ENCODE measurements at regions not wholly inside any gene's neighbourhood (a gene's known extent, or its start where the extent isn't known, plus 50 kb on each side); places are given as distances from the start of the nearest gene placed in this dataset.

DNA sequence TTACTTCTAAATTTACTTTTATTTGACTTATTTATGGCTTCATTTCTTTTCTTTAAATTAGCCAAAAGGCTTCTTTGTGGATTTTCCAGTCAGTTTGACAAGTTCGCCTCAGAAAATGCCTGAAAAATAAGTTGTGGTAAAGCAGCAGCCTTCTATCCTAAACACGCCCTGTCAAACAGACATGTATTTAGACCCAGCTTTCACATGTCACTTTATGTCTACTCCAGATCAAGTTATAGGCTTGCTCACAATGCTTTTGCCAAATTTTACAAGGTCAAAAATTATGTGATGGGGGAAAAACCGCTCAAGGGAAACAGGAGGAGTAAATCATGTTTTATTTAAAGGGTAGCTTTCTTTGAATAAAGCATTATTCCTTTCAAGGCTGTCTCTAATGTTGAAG is 615.0 kb downstream of the HDGFL1 start:
- Histone ChIP-seq H3K27ac (ENCODE audit: low read length, poor library complexity, severe bottlenecking) (no peak overlapping the region), H3K4me1 (ENCODE audit: control insufficient read depth, insufficient read depth, low read depth, low read length) (no peaks in the 10 kb centered on the region), H2BK12ac (ENCODE audit: low read length in 2 of 2) (no peak overlapping the region), H3K23ac (ENCODE audit: low read length in 2 of 2) (no peak overlapping the region), H3K36me3 (ENCODE audit: control insufficient read depth in 1 of 2, insufficient read depth in 2 of 2, low read depth in 1 of 2, low read length in 2 of 2) (no peaks in the 10 kb centered on the region), H2BK15ac (ENCODE audit: low read depth, poor library complexity, severe bottlenecking) (no peak overlapping the region), H3K9ac (ENCODE audit: low read length) (no peak overlapping the region), H3K4me3 (ENCODE audit: insufficient read depth in 1 of 2, low read depth in 1 of 2, low read length in 2 of 2) (no peak overlapping the region), H3K27me3 (ENCODE audit: control insufficient read depth in 1 of 2, insufficient read depth in 1 of 2, low read length in 2 of 2) (no peaks in the 10 kb centered on the region), H2AFZ (ENCODE audit: low read depth, low read length) (no peak overlapping the region), H4K91ac (ENCODE audit: low read length) (no peak overlapping the region), H3K9me3 (ENCODE audit: control insufficient read depth, low read length) (no peaks in the 10 kb centered on the region), H2BK5ac (ENCODE audit: low read depth, low read length, poor library complexity, severe bottlenecking) (no peak overlapping the region), H3K79me1 (replicated peaks; ENCODE audit: low read length, poor library complexity, severe bottlenecking) (no peaks in the 10 kb centered on the region), H2BK120ac (ENCODE audit: low read depth, low read length) (no peak overlapping the region), H3K4me2 (ENCODE audit: low read length, poor library complexity, severe bottlenecking) (no peak overlapping the region), H2AK5ac (ENCODE audit: low read length, severe bottlenecking) (no peak overlapping the region), H4K8ac (ENCODE audit: low read length) (no peak overlapping the region), H3K18ac (ENCODE audit: low read depth in 1 of 2, low read length in 2 of 2) (no peak overlapping the region), H3K4ac (ENCODE audit: low read depth in 1 of 2, low read length in 2 of 2) (no peak overlapping the region), H3K14ac (ENCODE audit: low read length in 2 of 2) (no peak overlapping the region)
- 100% methylated on average over 3 of the region's 3 CpGs for WGBS
- DNase-seq, result no peak

- no peak overlapping the region for H3K9ac ChIP-seq (ENCODE audit: low read length)
- no peak overlapping the region for H2AK5ac ChIP-seq (ENCODE audit: low read length, severe bottlenecking)
- DNase-seq, result no peak
- H3K14ac ChIP-seq (ENCODE audit: low read length in 2 of 2), result no peak overlapping the region
- H2BK5ac ChIP-seq (ENCODE audit: low read depth, low read length, poor library complexity, severe bottlenecking), result no peak overlapping the region
- 86% methylated on average over 3 of the region's 3 CpGs for WGBS
- H3K4me1 ChIP-seq (ENCODE audit: control insufficient read depth, insufficient read depth, low read depth, low read length), result no peaks in the 10 kb centered on the region
- H3K27me3 ChIP-seq (ENCODE audit: control insufficient read depth in 1 of 2, insufficient read depth in 1 of 2, low read length in 2 of 2), result no peaks in the 10 kb centered on the region
- H4K8ac ChIP-seq (ENCODE audit: low read length), result no peak overlapping the region
- no peak overlapping the region for H2BK15ac ChIP-seq (ENCODE audit: low read depth, poor library complexity, severe bottlenecking)
- H3K79me1 ChIP-seq (replicated peaks; ENCODE audit: low read length, poor library complexity, severe bottlenecking), result no peaks in the 10 kb centered on the region
- no peak overlapping the region for H2AFZ ChIP-seq (ENCODE audit: low read depth, low read length)
- H3K9me3 ChIP-seq (ENCODE audit: control insufficient read depth, low read length), result no peaks in the 10 kb centered on the region
- H2BK12ac ChIP-seq (ENCODE audit: low read length in 2 of 2), result no peak overlapping the region
- no peak overlapping the region for H3K4me2 ChIP-seq (ENCODE audit: low read length, poor library complexity, severe bottlenecking)
- no peak overlapping the region for H4K91ac ChIP-seq (ENCODE audit: low read length)
- H3K36me3 ChIP-seq (ENCODE audit: control insufficient read depth in 1 of 2, insufficient read depth in 2 of 2, low read depth in 1 of 2, low read length in 2 of 2), result no peaks in the 10 kb centered on the region
- H3K4ac ChIP-seq (ENCODE audit: low read depth in 1 of 2, low read length in 2 of 2), result no peak overlapping the region
- H3K23ac ChIP-seq (ENCODE audit: low read length in 2 of 2), result no peak overlapping the region
- H2BK120ac ChIP-seq (ENCODE audit: low read depth, low read length), result no peak overlapping the region
- H3K27ac ChIP-seq (ENCODE audit: low read length, poor library complexity, severe bottlenecking), result no peak overlapping the region
- no peak overlapping the region for H3K18ac ChIP-seq (ENCODE audit: low read depth in 1 of 2, low read length in 2 of 2)
- H3K4me3 ChIP-seq (ENCODE audit: insufficient read depth in 1 of 2, low read depth in 1 of 2, low read length in 2 of 2), result no peak overlapping the region
Observed at GRCh38 chr6:23195487-23195886, 626.1 kb downstream of the HDGFL1 start.

GRCh38 chr6:23199541-23199940 is 630.2 kb downstream of the HDGFL1 start:
- H3K4me2 ChIP-seq (ENCODE audit: low read length, poor library complexity, severe bottlenecking), result no peak overlapping the region
- 100% methylated on average over 1 of the region's 4 CpGs for WGBS
- no peak overlapping the region for H4K8ac ChIP-seq (ENCODE audit: low read length)
- H3K79me1 ChIP-seq (replicated peaks; ENCODE audit: low read length, poor library complexity, severe bottlenecking), result no peaks in the 10 kb centered on the region
- no peak overlapping the region for H3K23ac ChIP-seq (ENCODE audit: low read length in 2 of 2)
- H2AK5ac ChIP-seq (ENCODE audit: low read length, severe bottlenecking), result no peak overlapping the region
- no peak overlapping the region for H3K27ac ChIP-seq (ENCODE audit: low read length, poor library complexity, severe bottlenecking)
- no peaks in the 10 kb centered on the region for H3K9me3 ChIP-seq (ENCODE audit: control insufficient read depth, low read length)
- H3K4me3 ChIP-seq (ENCODE audit: insufficient read depth in 1 of 2, low read depth in 1 of 2, low read length in 2 of 2), result no peak overlapping the region
- H3K18ac ChIP-seq (ENCODE audit: low read depth in 1 of 2, low read length in 2 of 2), result no peak overlapping the region
- no peak overlapping the region for H2BK12ac ChIP-seq (ENCODE audit: low read length in 2 of 2)
- no peaks in the 10 kb centered on the region for H3K27me3 ChIP-seq (ENCODE audit: control insufficient read depth in 1 of 2, insufficient read depth in 1 of 2, low read length in 2 of 2)
- no peak overlapping the region for H3K9ac ChIP-seq (ENCODE audit: low read length)
- no peak overlapping the region for H2AFZ ChIP-seq (ENCODE audit: low read depth, low read length)
- H2BK15ac ChIP-seq (ENCODE audit: low read depth, poor library complexity, severe bottlenecking), result no peak overlapping the region
- no peak overlapping the region for H2BK120ac ChIP-seq (ENCODE audit: low read depth, low read length)
- H2BK5ac ChIP-seq (ENCODE audit: low read depth, low read length, poor library complexity, severe bottlenecking), result no peak overlapping the region
- H3K14ac ChIP-seq (ENCODE audit: low read length in 2 of 2), result no peak overlapping the region
- no peak overlapping the region for H4K91ac ChIP-seq (ENCODE audit: low read length)
- no peak for DNase-seq
- no peak overlapping the region for H3K4ac ChIP-seq (ENCODE audit: low read depth in 1 of 2, low read length in 2 of 2)
- no peaks in the 10 kb centered on the region for H3K36me3 ChIP-seq (ENCODE audit: control insufficient read depth in 1 of 2, insufficient read depth in 2 of 2, low read depth in 1 of 2, low read length in 2 of 2)
- H3K4me1 ChIP-seq (ENCODE audit: control insufficient read depth, insufficient read depth, low read depth, low read length), result no peaks in the 10 kb centered on the region

GRCh38 chr6:23200946-23201345 is 631.6 kb downstream of the HDGFL1 start:
- Histone ChIP-seq H4K91ac (ENCODE audit: low read length) (no peak overlapping the region), H3K9me3 (ENCODE audit: control insufficient read depth, low read length) (peaks cover 2% of the 10 kb centered on the region), H3K23ac (ENCODE audit: low read length in 2 of 2) (no peak overlapping the region), H2AFZ (ENCODE audit: low read depth, low read length) (no peak overlapping the region), H3K18ac (ENCODE audit: low read depth in 1 of 2, low read length in 2 of 2) (no peak overlapping the region), H3K27me3 (ENCODE audit: control insufficient read depth in 1 of 2, insufficient read depth in 1 of 2, low read length in 2 of 2) (no peaks in the 10 kb centered on the region), H2BK12ac (ENCODE audit: low read length in 2 of 2) (no peak overlapping the region), H2BK120ac (ENCODE audit: low read depth, low read length) (no peak overlapping the region), H3K4me3 (ENCODE audit: insufficient read depth in 1 of 2, low read depth in 1 of 2, low read length in 2 of 2) (no peak overlapping the region), H4K8ac (ENCODE audit: low read length) (no peak overlapping the region), H3K36me3 (ENCODE audit: control insufficient read depth in 1 of 2, insufficient read depth in 2 of 2, low read depth in 1 of 2, low read length in 2 of 2) (no peaks in the 10 kb centered on the region), H3K79me1 (replicated peaks; ENCODE audit: low read length, poor library complexity, severe bottlenecking) (no peaks in the 10 kb centered on the region), H3K4ac (ENCODE audit: low read depth in 1 of 2, low read length in 2 of 2) (no peak overlapping the region), H2BK15ac (ENCODE audit: low read depth, poor library complexity, severe bottlenecking) (no peak overlapping the region), H2BK5ac (ENCODE audit: low read depth, low read length, poor library complexity, severe bottlenecking) (no peak overlapping the region), H3K9ac (ENCODE audit: low read length) (no peak overlapping the region), H2AK5ac (ENCODE audit: low read length, severe bottlenecking) (no peak overlapping the region), H3K4me1 (ENCODE audit: control insufficient read depth, insufficient read depth, low read depth, low read length) (no peaks in the 10 kb centered on the region), H3K27ac (ENCODE audit: low read length, poor library complexity, severe bottlenecking) (no peak overlapping the region), H3K14ac (ENCODE audit: low read length in 2 of 2) (no peak overlapping the region), H3K4me2 (ENCODE audit: low read length, poor library complexity, severe bottlenecking) (no peak overlapping the region)
- 75% methylated on average over 1 of the region's 3 CpGs for WGBS
- no peak for DNase-seq
